ENCODE measurements at regions not wholly inside any gene's neighbourhood (a gene's known extent, or its start where the extent isn't known, plus 50 kb on each side); places are given as distances from the start of the nearest gene placed in this dataset.

DNA sequence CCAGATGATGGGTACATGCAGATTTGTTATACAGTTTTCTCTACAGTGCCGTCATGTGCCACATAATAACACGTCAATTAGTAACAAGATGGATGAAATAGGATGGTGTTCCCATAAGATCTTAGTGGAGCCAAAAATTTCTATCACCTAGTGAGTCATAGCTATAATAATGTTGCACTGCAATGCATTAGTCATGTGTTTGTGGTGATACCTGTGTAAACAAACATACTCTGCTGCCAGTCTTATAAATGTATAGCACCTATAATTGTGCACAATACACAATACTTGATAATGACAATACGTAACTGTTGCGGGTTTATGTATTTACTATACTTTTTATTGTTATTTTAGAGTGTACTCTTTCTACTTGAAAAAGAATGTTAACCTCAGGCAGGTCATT is 865.4 kb downstream of the MAT2B start:
- Mint-ChIP-seq H3K4me1 (no peaks in the 10 kb centered on the region), H3K27ac (no peak overlapping the region), H3K4me3 (no peak overlapping the region), H3K9me3 (peaks cover 0 to 7% (median 0%) of the 10 kb centered on the region in 7 donors), H3K27me3 (ENCODE audit: low read depth in 3 of 3) (no peaks in the 10 kb centered on the region), H3K36me3 (no peaks in the 10 kb centered on the region)
- Histone ChIP-seq H3K4me3 (replicated peaks in 1 of 3; ENCODE audit: low read depth in 2 of 3, low read length in 3 of 3) (no peak overlapping the region), H3K4me2 (replicated peaks; ENCODE audit: extremely low read depth, low read length, poor library complexity, severe bottlenecking) (no peak overlapping the region), H3K9ac (ENCODE audit: insufficient read depth, low read length, poor library complexity, severe bottlenecking) (no peak overlapping the region), H3K27ac (ENCODE audit: low read depth in 1 of 2, low read length in 2 of 2) (no peak overlapping the region), H4K20me1 (ENCODE audit: insufficient read depth, low read length) (no peaks in the 10 kb centered on the region), H3K79me2 (ENCODE audit: insufficient read depth, low read length) (no peaks in the 10 kb centered on the region), H3K27me3 (ENCODE audit: control insufficient read depth in 2 of 2, insufficient read depth in 2 of 2, low read length in 2 of 2) (no peaks in the 10 kb centered on the region), H3K36me3 (replicated peaks in 1 of 2; ENCODE audit: control insufficient read depth in 1 of 2, insufficient read depth in 2 of 2, low read length in 2 of 2) (no peaks in the 10 kb centered on the region), H2AFZ (ENCODE audit: insufficient read depth, low read depth, low read length, poor library complexity, severe bottlenecking) (no peak overlapping the region), H3K9me3 (replicated peaks in 1 of 2; ENCODE audit: control insufficient read depth in 1 of 2, insufficient read depth in 1 of 2, low read length in 2 of 2) (no peaks in the 10 kb centered on the region), H3K4me1 (ENCODE audit: control insufficient read depth in 1 of 2, insufficient read depth in 2 of 2, low read length in 2 of 2) (no peaks in the 10 kb centered on the region)
- WGBS (ENCODE audit: insufficient coverage) = 100% methylated on average over 1 of the region's 4 CpGs
- intact Hi-C loops (cut with micrococcal nuclease) = no loop called here
- TF ChIP-seq, protein P1, sequence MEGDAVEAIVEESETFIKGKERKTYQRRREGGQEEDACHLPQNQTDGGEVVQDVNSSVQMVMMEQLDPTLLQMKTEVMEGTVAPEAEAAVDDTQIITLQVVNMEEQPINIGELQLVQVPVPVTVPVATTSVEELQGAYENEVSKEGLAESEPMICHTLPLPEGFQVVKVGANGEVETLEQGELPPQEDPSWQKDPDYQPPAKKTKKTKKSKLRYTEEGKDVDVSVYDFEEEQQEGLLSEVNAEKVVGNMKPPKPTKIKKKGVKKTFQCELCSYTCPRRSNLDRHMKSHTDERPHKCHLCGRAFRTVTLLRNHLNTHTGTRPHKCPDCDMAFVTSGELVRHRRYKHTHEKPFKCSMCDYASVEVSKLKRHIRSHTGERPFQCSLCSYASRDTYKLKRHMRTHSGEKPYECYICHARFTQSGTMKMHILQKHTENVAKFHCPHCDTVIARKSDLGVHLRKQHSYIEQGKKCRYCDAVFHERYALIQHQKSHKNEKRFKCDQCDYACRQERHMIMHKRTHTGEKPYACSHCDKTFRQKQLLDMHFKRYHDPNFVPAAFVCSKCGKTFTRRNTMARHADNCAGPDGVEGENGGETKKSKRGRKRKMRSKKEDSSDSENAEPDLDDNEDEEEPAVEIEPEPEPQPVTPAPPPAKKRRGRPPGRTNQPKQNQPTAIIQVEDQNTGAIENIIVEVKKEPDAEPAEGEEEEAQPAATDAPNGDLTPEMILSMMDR (IDR thresholded peaks at IDR 0.05) = no peak
- DNase-seq = no peak

GRCh38 chr5:164372892-164373291 is 867.5 kb downstream of the MAT2B start:
- Histone ChIP-seq H3K79me2 (ENCODE audit: insufficient read depth, low read length) (no peaks in the 10 kb centered on the region), H3K27ac (ENCODE audit: low read depth in 1 of 2, low read length in 2 of 2) (no peak overlapping the region), H3K9me3 (replicated peaks in 1 of 2; ENCODE audit: control insufficient read depth in 1 of 2, insufficient read depth in 1 of 2, low read length in 2 of 2) (no peaks in the 10 kb centered on the region), H4K20me1 (ENCODE audit: insufficient read depth, low read length) (no peaks in the 10 kb centered on the region), H3K27me3 (ENCODE audit: control insufficient read depth in 2 of 2, insufficient read depth in 2 of 2, low read length in 2 of 2) (no peaks in the 10 kb centered on the region), H3K9ac (ENCODE audit: insufficient read depth, low read length, poor library complexity, severe bottlenecking) (no peak overlapping the region), H2AFZ (ENCODE audit: insufficient read depth, low read depth, low read length, poor library complexity, severe bottlenecking) (no peak overlapping the region), H3K4me1 (ENCODE audit: control insufficient read depth in 1 of 2, insufficient read depth in 2 of 2, low read length in 2 of 2) (no peaks in the 10 kb centered on the region), H3K36me3 (replicated peaks in 1 of 2; ENCODE audit: control insufficient read depth in 1 of 2, insufficient read depth in 2 of 2, low read length in 2 of 2) (no peaks in the 10 kb centered on the region), H3K4me3 (replicated peaks in 1 of 3; ENCODE audit: low read depth in 2 of 3, low read length in 3 of 3) (no peak overlapping the region), H3K4me2 (replicated peaks; ENCODE audit: extremely low read depth, low read length, poor library complexity, severe bottlenecking) (no peak overlapping the region)
- Mint-ChIP-seq H3K4me3 (no peak overlapping the region), H3K9me3 (peaks cover 0 to 4% (median 0%) of the 10 kb centered on the region in 7 donors), H3K27ac (no peak overlapping the region), H3K4me1 (no peaks in the 10 kb centered on the region), H3K27me3 (ENCODE audit: low read depth in 3 of 3) (no peaks in the 10 kb centered on the region), H3K36me3 (no peaks in the 10 kb centered on the region)
- TF ChIP-seq, protein P1 (IDR thresholded peaks at IDR 0.05) = no peak
- intact Hi-C loops (cut with micrococcal nuclease) = no loop called here
- WGBS (ENCODE audit: insufficient coverage) = no CpG with 5 or more reads among the region's 1 CpG
- DNase-seq = no peak

Measured in CD14-positive monocyte (primary cell).